ENCODE measurements at regions not wholly inside any gene's neighbourhood (a gene's known extent, or its start where the extent isn't known, plus 50 kb on each side); places are given as distances from the start of the nearest gene placed in this dataset.

DNA sequence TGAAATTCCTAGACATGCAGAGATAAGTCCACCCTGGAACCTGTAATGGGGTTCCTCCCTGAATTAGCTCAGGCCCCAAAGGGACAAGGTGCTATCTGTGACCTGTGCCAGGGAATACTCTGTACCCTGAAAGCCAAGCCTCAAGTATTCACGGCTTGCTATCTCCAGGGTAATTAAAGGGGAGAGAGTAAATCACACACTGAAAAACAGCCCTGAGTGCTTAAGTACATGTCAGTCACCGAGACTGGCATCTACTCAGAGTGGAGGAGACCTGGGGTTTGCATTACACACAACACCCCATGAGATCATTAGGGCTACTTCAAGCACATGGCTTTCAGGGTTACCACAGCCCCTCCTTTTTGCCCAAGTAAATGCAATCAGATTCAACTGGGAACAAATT is 188.1 kb downstream of the CD83 start:
- ATAC-seq (ENCODE audit: low FRiP score) = no peak
- TF ChIP-seq, protein P1, sequence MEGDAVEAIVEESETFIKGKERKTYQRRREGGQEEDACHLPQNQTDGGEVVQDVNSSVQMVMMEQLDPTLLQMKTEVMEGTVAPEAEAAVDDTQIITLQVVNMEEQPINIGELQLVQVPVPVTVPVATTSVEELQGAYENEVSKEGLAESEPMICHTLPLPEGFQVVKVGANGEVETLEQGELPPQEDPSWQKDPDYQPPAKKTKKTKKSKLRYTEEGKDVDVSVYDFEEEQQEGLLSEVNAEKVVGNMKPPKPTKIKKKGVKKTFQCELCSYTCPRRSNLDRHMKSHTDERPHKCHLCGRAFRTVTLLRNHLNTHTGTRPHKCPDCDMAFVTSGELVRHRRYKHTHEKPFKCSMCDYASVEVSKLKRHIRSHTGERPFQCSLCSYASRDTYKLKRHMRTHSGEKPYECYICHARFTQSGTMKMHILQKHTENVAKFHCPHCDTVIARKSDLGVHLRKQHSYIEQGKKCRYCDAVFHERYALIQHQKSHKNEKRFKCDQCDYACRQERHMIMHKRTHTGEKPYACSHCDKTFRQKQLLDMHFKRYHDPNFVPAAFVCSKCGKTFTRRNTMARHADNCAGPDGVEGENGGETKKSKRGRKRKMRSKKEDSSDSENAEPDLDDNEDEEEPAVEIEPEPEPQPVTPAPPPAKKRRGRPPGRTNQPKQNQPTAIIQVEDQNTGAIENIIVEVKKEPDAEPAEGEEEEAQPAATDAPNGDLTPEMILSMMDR (IDR thresholded peaks at IDR 0.05) = no peak
- DNase-seq (ENCODE audit: low spot score) = no peak

DNA sequence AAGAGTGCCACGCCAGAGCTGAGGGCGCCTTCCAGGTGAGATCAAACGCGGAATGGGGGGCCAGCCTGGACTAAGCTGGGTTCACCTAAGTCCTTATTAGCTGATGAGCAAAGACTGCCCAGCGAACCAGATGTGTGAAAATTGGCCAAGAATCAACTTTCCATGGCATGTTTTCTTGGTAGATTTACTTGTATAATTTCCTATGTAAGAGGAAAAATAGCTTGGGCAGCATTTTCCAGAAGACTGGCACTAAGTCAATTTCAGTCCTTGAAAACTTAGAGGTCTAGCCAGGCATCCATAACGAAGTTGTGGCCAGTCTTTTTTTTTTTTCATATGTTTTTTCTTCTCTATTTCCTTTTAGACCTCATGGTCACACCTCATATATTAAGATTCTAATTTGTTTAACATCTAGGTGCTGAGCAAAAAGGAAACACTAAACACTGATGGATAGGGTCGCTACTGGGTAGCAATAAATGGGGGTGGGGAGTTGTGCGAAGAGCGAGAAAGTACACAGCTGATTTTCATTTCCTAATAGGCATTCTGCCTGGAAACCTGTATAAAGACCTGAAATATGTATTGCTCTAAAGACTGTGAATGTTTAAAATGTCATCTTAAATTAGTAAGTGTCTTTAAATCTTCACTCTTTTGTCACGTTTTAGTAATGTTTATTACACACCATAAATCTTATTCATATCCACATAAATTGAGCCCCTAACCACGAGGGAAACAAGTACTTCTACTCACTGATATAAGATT is 188.8 kb downstream of the CD83 start:
- TF ChIP-seq, protein P1 (IDR thresholded peaks at IDR 0.05) = no peak
- no peak for DNase-seq (ENCODE audit: low spot score)
- ATAC-seq (ENCODE audit: low FRiP score) = no peak

DNA sequence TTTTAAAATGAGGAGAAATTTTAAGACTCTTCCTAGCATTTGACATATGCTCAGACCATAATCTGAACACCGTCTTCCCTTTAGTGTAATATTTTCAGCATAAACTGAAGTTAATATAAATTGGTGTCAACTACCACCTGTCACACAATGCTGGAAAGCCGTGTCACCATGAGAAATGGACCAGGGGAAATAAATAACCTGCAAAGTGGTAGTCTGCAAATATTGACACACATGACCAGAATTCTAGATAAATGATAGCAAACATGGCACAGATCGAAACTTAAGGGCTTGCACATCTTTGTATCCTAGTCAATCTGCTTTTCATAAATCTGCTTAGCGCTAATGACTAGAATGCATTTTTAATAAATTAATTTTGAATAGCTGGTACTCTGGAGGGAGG is 191.9 kb downstream of the CD83 start:
- TF ChIP-seq, protein P1 (IDR thresholded peaks at IDR 0.05) = no peak
- DNase-seq (ENCODE audit: low spot score) (no peak), ATAC-seq (ENCODE audit: low FRiP score) (no peak)

DNA sequence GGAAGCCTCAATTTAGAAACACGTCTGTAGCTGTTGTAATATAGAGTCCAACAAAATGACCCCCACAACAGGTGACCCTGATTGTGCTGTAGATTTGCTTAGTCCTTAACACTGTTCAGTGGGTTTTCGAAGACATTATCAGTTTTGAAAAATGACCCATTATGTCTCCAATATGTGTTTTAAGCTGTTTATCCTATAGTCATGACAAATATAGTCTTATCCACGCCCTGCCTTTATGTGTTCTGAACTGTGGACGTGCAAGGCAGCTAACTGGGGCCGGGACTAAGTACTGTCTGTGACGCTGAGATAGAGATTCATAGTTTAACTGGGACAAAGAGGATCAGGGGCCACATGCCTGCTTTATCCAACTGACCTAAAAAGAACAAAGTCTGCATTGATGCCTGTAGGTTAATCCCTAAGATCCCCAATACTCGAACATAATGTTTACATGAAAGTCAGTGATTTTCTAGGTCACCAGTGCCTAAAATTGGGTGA is 192.4 kb downstream of the CD83 start:
- ATAC-seq (ENCODE audit: low FRiP score) (no peak), DNase-seq (ENCODE audit: low spot score) (no peak)
- TF ChIP-seq, protein P1 (IDR thresholded peaks at IDR 0.05) = no peak

DNA sequence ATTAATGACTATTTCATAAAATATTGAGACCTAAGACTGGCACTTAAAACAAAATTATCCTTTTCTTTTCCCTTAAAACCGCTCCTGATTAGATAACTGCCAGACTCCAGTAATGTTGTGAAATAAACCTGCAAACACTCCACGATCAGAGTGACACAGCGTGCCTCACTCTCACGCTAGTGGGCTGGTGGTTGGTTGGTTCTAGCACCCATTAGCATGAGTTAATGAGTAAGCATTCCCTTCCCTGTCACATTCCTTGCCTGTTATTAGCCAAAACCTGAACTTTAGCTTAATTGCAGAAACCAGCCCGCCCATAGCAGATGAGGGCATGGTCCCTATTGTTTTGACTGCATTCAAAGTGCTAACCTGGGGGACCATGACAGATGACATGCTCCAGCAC is 193.4 kb downstream of the CD83 start:
- ATAC-seq (ENCODE audit: low FRiP score) (no peak), DNase-seq (ENCODE audit: low spot score) (no peak)
- TF ChIP-seq, protein P1 (IDR thresholded peaks at IDR 0.05) = no peak

DNA sequence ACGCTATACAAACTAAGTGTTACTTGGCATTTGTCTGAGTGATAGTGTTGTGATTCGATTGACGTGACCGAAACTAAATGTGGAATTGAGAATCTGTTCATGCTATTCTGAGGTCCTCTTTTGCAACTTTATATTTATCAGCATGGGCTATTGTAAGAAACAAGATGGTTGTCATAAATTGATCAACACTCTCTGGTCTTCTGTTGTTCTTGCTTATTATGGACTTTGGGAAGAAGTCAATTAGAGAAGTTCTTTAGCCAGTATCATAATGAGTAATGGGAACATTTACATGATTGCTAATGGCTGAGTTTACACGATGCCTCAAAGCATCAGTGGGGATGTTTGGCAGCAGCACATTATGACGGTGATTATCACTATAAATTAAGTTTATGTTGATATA is 195.0 kb downstream of the CD83 start:
- TF ChIP-seq, protein P1 (IDR thresholded peaks at IDR 0.05) = no peak
- DNase-seq (ENCODE audit: low spot score) = no peak
- ATAC-seq (ENCODE audit: low FRiP score) = no peak

DNA sequence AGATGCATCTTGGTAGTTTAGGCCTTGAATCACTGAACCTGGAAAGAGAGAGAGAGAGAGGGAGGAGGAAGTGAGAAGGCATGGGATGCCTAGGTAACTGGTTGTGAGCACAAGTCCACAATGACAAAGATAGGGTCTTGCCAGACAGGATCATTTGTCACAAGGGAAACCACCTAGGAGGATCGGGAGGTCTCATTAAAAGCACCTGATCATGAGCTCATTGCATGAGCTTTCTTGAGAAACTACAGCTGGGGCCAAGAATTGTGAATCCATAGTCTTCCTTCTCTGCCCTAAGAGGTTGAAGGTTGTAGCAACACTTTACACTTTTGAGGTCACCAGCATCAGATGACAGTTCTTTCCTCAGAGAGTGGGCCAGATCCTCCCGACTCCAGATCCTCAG is 195.7 kb downstream of the CD83 start:
- no peak for DNase-seq (ENCODE audit: low spot score)
- TF ChIP-seq, protein P1 (IDR thresholded peaks at IDR 0.05) = no peak
- ATAC-seq (ENCODE audit: low FRiP score) = no peak

All from omental fat pad (tissue), 3 donors.